ENCODE measurements at regions not wholly inside any gene's neighbourhood (a gene's known extent, or its start where the extent isn't known, plus 50 kb on each side); places are given as distances from the start of the nearest gene placed in this dataset.

DNA sequence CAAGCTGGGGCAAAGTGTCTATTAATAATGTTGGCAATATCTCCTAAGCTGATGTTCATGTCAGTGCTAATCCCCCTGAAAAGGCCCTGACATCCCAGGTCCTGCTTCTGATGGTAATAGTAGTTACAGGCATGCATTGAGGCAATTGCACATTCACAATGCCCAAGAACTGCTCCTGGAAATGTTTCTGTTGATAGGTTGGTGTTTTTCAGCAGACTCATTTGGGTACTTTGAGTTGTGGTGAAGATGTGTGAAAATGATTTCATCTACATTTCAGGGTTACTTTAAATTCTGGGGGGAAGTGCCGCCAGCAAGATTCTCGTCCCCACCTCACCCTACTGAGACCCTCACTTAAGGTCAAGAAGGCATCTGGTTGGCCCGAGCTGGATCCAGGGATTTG, 92.9 kb downstream of the BBS10 start:
- TF ChIP-seq, protein P1, sequence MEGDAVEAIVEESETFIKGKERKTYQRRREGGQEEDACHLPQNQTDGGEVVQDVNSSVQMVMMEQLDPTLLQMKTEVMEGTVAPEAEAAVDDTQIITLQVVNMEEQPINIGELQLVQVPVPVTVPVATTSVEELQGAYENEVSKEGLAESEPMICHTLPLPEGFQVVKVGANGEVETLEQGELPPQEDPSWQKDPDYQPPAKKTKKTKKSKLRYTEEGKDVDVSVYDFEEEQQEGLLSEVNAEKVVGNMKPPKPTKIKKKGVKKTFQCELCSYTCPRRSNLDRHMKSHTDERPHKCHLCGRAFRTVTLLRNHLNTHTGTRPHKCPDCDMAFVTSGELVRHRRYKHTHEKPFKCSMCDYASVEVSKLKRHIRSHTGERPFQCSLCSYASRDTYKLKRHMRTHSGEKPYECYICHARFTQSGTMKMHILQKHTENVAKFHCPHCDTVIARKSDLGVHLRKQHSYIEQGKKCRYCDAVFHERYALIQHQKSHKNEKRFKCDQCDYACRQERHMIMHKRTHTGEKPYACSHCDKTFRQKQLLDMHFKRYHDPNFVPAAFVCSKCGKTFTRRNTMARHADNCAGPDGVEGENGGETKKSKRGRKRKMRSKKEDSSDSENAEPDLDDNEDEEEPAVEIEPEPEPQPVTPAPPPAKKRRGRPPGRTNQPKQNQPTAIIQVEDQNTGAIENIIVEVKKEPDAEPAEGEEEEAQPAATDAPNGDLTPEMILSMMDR (IDR thresholded peaks at IDR 0.05), result no peak
- TF ChIP-seq SIN3A (IDR thresholded peaks at IDR 0.05; ENCODE audit: borderline replicate concordance, insufficient read depth, low read depth, low read length) (no peak), TCF7L2 (IDR thresholded peaks at IDR 0.05; ENCODE audit: low read depth, low read length) (no peak), POLR2AphosphoS5 (IDR thresholded peaks at IDR 0.05; ENCODE audit: low read depth, low read length) (no peak)
- TF ChIP-seq, protein P2, sequence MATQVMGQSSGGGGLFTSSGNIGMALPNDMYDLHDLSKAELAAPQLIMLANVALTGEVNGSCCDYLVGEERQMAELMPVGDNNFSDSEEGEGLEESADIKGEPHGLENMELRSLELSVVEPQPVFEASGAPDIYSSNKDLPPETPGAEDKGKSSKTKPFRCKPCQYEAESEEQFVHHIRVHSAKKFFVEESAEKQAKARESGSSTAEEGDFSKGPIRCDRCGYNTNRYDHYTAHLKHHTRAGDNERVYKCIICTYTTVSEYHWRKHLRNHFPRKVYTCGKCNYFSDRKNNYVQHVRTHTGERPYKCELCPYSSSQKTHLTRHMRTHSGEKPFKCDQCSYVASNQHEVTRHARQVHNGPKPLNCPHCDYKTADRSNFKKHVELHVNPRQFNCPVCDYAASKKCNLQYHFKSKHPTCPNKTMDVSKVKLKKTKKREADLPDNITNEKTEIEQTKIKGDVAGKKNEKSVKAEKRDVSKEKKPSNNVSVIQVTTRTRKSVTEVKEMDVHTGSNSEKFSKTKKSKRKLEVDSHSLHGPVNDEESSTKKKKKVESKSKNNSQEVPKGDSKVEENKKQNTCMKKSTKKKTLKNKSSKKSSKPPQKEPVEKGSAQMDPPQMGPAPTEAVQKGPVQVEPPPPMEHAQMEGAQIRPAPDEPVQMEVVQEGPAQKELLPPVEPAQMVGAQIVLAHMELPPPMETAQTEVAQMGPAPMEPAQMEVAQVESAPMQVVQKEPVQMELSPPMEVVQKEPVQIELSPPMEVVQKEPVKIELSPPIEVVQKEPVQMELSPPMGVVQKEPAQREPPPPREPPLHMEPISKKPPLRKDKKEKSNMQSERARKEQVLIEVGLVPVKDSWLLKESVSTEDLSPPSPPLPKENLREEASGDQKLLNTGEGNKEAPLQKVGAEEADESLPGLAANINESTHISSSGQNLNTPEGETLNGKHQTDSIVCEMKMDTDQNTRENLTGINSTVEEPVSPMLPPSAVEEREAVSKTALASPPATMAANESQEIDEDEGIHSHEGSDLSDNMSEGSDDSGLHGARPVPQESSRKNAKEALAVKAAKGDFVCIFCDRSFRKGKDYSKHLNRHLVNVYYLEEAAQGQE (IDR thresholded peaks at IDR 0.05; ENCODE audit: insufficient read depth in 1 of 2, low read depth in 2 of 2, low read length in 1 of 2), result no peak

All from Panc1 (cell line).